Calu3 (cell line): ENCODE measurements at regions not wholly inside any gene's neighbourhood (a gene's known extent, or its start where the extent isn't known, plus 50 kb on each side); places are given as distances from the start of the nearest gene placed in this dataset.

Source experiments
- BruUV-seq: library from RNA; stranded (reverse); fragments of 400-500 nt; replicated peaks from 2 replicates; lab custom pipeline; 2021; lab: Mats Ljungman, UMichigan
- CTCF ChIA-PET: fragments of 300-600 bp; sonication (Branson Sonifier 250); formaldehyde crosslinking; loops from one replicate; lab custom pipeline; 2022; ENCODE audit warnings: antibody characterized with exemption; lab: Charles Lee
- DNase-seq: peaks from one replicate; pipeline ENCODE4 v3.0.0; 2022
- H3K27ac Mint-ChIP-seq: one replicate; pipeline ENCODE4 v1.8.0; 2022; ENCODE audit warnings: mixed read lengths; ENCODE audit not compliant: unreplicated experiment
- H3K27me3 Mint-ChIP-seq: one replicate; pipeline ENCODE4 v1.8.0; 2022; ENCODE audit warnings: mixed read lengths; ENCODE audit not compliant: unreplicated experiment
- H3K36me3 Mint-ChIP-seq: one replicate; pipeline ENCODE4 v1.8.0; 2022; ENCODE audit warnings: mild to moderate bottlenecking, moderate library complexity, mixed read lengths; ENCODE audit not compliant: insufficient read depth, unreplicated experiment
- H3K4me1 Mint-ChIP-seq: one replicate; pipeline ENCODE4 v1.8.0; 2022; ENCODE audit warnings: mild to moderate bottlenecking, low read depth, mixed read lengths; ENCODE audit not compliant: unreplicated experiment
- H3K4me3 Mint-ChIP-seq: one replicate; pipeline ENCODE4 v1.8.0; 2022; ENCODE audit warnings: mild to moderate bottlenecking, low read depth, moderate library complexity, mixed read lengths; ENCODE audit not compliant: unreplicated experiment
- H3K9me3 Mint-ChIP-seq: one replicate; pipeline ENCODE4 v1.8.0; 2022; ENCODE audit warnings: low read depth, mixed read lengths; ENCODE audit not compliant: unreplicated experiment
- CTCF ChIP-seq: fragments of 200-600 bp; IDR thresholded peaks from one replicate; pipeline ENCODE4 v1.8.0; 2022; ENCODE audit warnings: antibody characterized with exemption; ENCODE audit not compliant: unreplicated experiment
- intact Hi-C: fragments of 100-400 bp; cut with micrococcal nuclease; formaldehyde crosslinking; loops from one replicate; pipeline ENCODE4 v1.10.0; 2022; ENCODE audit not compliant: unreplicated experiment

GRCh38 chr20:23251779-23252178 lies 98.8 kb upstream of the NXT1 start:
- H3K36me3 Mint-ChIP-seq = no peaks in the 10 kb centered on the region
- no peak overlapping the region for H3K4me3 Mint-ChIP-seq
- intact Hi-C loops = no loop called here
- peaks cover 25% of the 10 kb centered on the region for H3K27me3 Mint-ChIP-seq
- no peak for TF ChIP-seq CTCF
- no peaks in the 10 kb centered on the region for H3K4me1 Mint-ChIP-seq
- H3K27ac Mint-ChIP-seq = no peak overlapping the region
- no peaks in the 10 kb centered on the region for H3K9me3 Mint-ChIP-seq
- DNase-seq = no peak
- no TSS peak for BruUV-seq
- CTCF ChIA-PET = no interaction called here

- Mint-ChIP-seq H3K27ac (no peak overlapping the region), H3K27me3 (peaks cover 26% of the 10 kb centered on the region), H3K4me1 (no peaks in the 10 kb centered on the region), H3K4me3 (no peak overlapping the region), H3K9me3 (no peaks in the 10 kb centered on the region), H3K36me3 (no peaks in the 10 kb centered on the region)
- no TSS peak for BruUV-seq
- intact Hi-C loops = no loop called here
- CTCF ChIA-PET = no interaction called here
- DNase-seq = no peak
- no peak for TF ChIP-seq CTCF
These were observed 101.0 kb upstream of the NXT1 start for GRCh38 chr20:23249541-23249940.

GRCh38 chr20:23248461-23248882 lies 102.1 kb upstream of the NXT1 start:
- Mint-ChIP-seq H3K4me1 (no peaks in the 10 kb centered on the region), H3K27ac (no peak overlapping the region), H3K27me3 (peaks cover 16% of the 10 kb centered on the region), H3K4me3 (no peak overlapping the region), H3K9me3 (no peaks in the 10 kb centered on the region), H3K36me3 (no peaks in the 10 kb centered on the region)
- no peak for TF ChIP-seq CTCF
- no peak for DNase-seq
- no TSS peak for BruUV-seq
- CTCF ChIA-PET = no interaction called here
- intact Hi-C loops = no loop called here

- no peaks in the 10 kb centered on the region for H3K4me1 Mint-ChIP-seq
- H3K27me3 Mint-ChIP-seq = peaks cover 16% of the 10 kb centered on the region
- H3K36me3 Mint-ChIP-seq = no peaks in the 10 kb centered on the region
- CTCF ChIA-PET = no interaction called here
- H3K4me3 Mint-ChIP-seq = no peak overlapping the region
- intact Hi-C loops = no loop called here
- TF ChIP-seq CTCF = no peak
- no peaks in the 10 kb centered on the region for H3K9me3 Mint-ChIP-seq
- H3K27ac Mint-ChIP-seq = no peak overlapping the region
- BruUV-seq = no TSS peak
- no peak for DNase-seq
These were observed 103.6 kb upstream of the NXT1 start for GRCh38 chr20:23246717-23247664.
